ENCODE measurements at regions not wholly inside any gene's neighbourhood (a gene's known extent, or its start where the extent isn't known, plus 50 kb on each side); places are given as distances from the start of the nearest gene placed in this dataset.

- no peak overlapping the region for H3K4me3 ChIP-seq (ENCODE audit: low read length, poor library complexity, severe bottlenecking)
- TF ChIP-seq CTCF (conservative IDR thresholded peaks at IDR 0.05; ENCODE audit: low read length) = no peak
- no peak for TF ChIP-seq EZH2phosphoT487 (IDR thresholded peaks at IDR 0.05; ENCODE audit: borderline replicate concordance)
Observed at GRCh38 chr1:29390075-29390474, 153.8 kb downstream of the PTPRU start.

DNA sequence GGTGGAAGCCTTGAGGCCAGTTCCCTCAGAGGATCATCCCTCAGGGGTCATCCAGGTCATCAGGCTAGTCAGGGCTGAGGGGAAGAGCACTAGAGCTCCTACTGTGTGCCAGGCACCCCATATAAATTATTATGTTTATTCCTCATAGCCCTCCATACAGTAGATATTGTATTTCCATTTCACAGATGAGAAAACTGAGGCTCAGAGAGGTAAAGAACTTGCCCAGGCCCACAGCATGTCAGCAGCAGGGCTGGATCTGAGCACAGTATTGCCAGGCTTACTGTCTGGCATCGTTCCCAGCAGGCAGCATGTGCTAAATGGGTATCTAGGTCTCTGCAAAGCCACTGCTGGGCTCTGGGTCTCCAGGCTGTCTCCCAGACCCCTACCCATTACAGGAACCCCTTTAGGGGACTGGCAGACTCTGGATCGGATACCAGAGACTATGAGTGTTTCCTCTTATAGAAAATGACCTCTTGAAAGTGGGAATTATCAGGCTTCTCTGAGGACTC lies 153.3 kb downstream of the PTPRU start:
- Histone ChIP-seq H3F3A (ENCODE audit: low read depth) (no peaks in the 10 kb centered on the region), H3K79me2 (ENCODE audit: insufficient read depth, low read length) (no peaks in the 10 kb centered on the region), H3K4me3 (ENCODE audit: low read length, poor library complexity, severe bottlenecking) (no peak overlapping the region), H3K4me1 (ENCODE audit: insufficient read depth, low read length, poor library complexity, severe bottlenecking) (no peaks in the 10 kb centered on the region), H3K36me3 (ENCODE audit: insufficient read depth, low read length) (no peaks in the 10 kb centered on the region), H3K4me2 (ENCODE audit: low read depth, low read length, poor library complexity, severe bottlenecking) (no peak overlapping the region), H3K9ac (ENCODE audit: low read depth, low read length, poor library complexity, severe bottlenecking) (no peak overlapping the region), H2AFZ (ENCODE audit: low read length) (no peak overlapping the region), H3K9me3 (ENCODE audit: insufficient read depth, low read depth, low read length) (no peaks in the 10 kb centered on the region), H3K27me3 (ENCODE audit: insufficient read depth, low read length, poor library complexity, severe bottlenecking) (no peaks in the 10 kb centered on the region), H3K9me2 (replicated peaks; ENCODE audit: low read depth, low read length) (no peaks in the 10 kb centered on the region), H4K20me1 (ENCODE audit: insufficient read depth, low read length, poor library complexity, severe bottlenecking) (no peaks in the 10 kb centered on the region)
- no peak for TF ChIP-seq EZH2phosphoT487 (IDR thresholded peaks at IDR 0.05; ENCODE audit: borderline replicate concordance)
- TF ChIP-seq CTCF (conservative IDR thresholded peaks at IDR 0.05; ENCODE audit: low read length) = no peak

More at GRCh38 chr1:29390075-29390474, 153.8 kb downstream of the PTPRU start:
- Histone ChIP-seq H2AFZ (ENCODE audit: low read length) (no peak overlapping the region), H3K79me2 (ENCODE audit: insufficient read depth, low read length) (no peaks in the 10 kb centered on the region), H3K9ac (ENCODE audit: low read depth, low read length, poor library complexity, severe bottlenecking) (no peak overlapping the region), H3K4me1 (ENCODE audit: insufficient read depth, low read length, poor library complexity, severe bottlenecking) (no peaks in the 10 kb centered on the region), H4K20me1 (ENCODE audit: insufficient read depth, low read length, poor library complexity, severe bottlenecking) (no peaks in the 10 kb centered on the region), H3K9me3 (ENCODE audit: insufficient read depth, low read depth, low read length) (no peaks in the 10 kb centered on the region), H3K27me3 (ENCODE audit: insufficient read depth, low read length, poor library complexity, severe bottlenecking) (no peaks in the 10 kb centered on the region), H3K9me2 (replicated peaks; ENCODE audit: low read depth, low read length) (no peaks in the 10 kb centered on the region), H3K36me3 (ENCODE audit: insufficient read depth, low read length) (no peaks in the 10 kb centered on the region), H3F3A (ENCODE audit: low read depth) (no peaks in the 10 kb centered on the region), H3K4me2 (ENCODE audit: low read depth, low read length, poor library complexity, severe bottlenecking) (no peak overlapping the region)

- Histone ChIP-seq H4K20me1 (ENCODE audit: insufficient read depth, low read length, poor library complexity, severe bottlenecking) (no peaks in the 10 kb centered on the region), H3K9ac (ENCODE audit: low read depth, low read length, poor library complexity, severe bottlenecking) (no peak overlapping the region), H3F3A (ENCODE audit: low read depth) (no peaks in the 10 kb centered on the region), H3K4me1 (ENCODE audit: insufficient read depth, low read length, poor library complexity, severe bottlenecking) (no peaks in the 10 kb centered on the region), H3K27me3 (ENCODE audit: insufficient read depth, low read length, poor library complexity, severe bottlenecking) (no peaks in the 10 kb centered on the region), H2AFZ (ENCODE audit: low read length) (no peak overlapping the region), H3K4me3 (ENCODE audit: low read length, poor library complexity, severe bottlenecking) (no peak overlapping the region), H3K4me2 (ENCODE audit: low read depth, low read length, poor library complexity, severe bottlenecking) (no peak overlapping the region), H3K9me3 (ENCODE audit: insufficient read depth, low read depth, low read length) (no peaks in the 10 kb centered on the region), H3K79me2 (ENCODE audit: insufficient read depth, low read length) (no peaks in the 10 kb centered on the region), H3K36me3 (ENCODE audit: insufficient read depth, low read length) (no peaks in the 10 kb centered on the region), H3K9me2 (replicated peaks; ENCODE audit: low read depth, low read length) (no peaks in the 10 kb centered on the region)
- no peak for TF ChIP-seq EZH2phosphoT487 (IDR thresholded peaks at IDR 0.05; ENCODE audit: borderline replicate concordance)
- no peak for TF ChIP-seq CTCF (conservative IDR thresholded peaks at IDR 0.05; ENCODE audit: low read length)
Observed at GRCh38 chr1:29388884-29389283, 152.6 kb downstream of the PTPRU start.
